GM19023 (cell line): ENCODE measurements at regions not wholly inside any gene's neighbourhood (a gene's known extent, or its start where the extent isn't known, plus 50 kb on each side); places are given as distances from the start of the nearest gene placed in this dataset.

ENCODE experiments used
- ATAC-seq: cut with Tn5 transposase; IDR thresholded peaks from one replicate; pipeline ENCODE4 v1.9.1; 2021; ENCODE audit warnings: mild to moderate bottlenecking, moderate library complexity; ENCODE audit not compliant: unreplicated experiment

DNA sequence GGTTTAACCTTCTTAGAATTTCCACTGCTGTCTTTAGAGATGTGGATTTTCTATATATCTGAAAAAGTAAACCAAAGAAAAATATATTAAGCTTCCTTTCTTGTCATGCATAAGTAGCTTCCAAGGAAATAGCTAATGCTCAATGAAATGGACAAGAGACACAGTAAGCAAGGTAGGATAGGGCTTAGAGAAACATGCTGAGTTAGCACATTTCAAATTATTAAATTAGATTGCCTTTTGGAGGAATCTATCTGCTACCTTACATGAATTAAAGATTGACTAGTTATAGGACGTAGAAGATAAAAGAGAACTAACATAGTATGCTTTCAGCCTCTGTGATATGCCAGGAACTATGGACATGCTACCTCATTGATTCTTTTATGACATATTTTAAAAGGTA, 824.6 kb downstream of the TUSC7 start:
- ATAC-seq = no peak

DNA sequence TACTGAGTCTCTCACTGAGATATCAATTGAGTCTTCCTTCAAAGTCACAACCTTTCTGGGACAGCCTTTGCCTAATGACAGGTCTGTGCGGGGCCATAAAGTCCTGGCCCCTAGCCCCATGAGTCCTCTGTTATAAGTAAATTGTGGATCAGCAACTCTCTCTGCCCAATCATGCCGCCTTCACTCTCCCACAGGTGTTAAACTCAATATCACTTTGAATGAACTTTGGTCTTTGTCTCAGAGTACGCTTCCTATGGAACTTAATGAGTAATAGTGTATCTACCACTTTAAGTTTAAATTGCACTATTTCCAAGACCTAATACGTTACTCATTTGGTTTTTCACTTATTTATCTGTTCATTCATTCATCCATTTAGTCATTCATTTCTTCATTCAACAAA, 826.4 kb downstream of the TUSC7 start:
- ATAC-seq = no peak

GRCh38 chr3:117537949-117538348, 828.4 kb downstream of the TUSC7 start:
- no peak for ATAC-seq

DNA sequence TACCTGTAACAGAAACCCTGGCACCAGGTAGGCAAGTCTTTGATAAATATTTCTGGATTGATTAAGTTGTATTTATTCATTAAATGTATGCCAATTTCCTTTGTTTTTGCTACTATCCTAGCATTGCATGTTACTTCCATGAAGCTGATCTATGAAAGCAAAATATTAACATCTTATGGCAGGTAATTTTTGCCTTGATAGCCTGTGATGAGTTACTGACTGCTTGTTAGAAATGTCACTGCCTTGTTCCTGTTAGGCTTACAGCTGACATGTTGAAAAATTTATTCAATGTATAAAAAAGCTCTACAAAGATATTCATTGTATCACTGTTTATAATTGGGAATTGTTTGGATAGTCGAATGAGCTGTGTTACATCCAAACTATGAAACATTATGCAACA, 830.1 kb downstream of the TUSC7 start:
- ATAC-seq = no peak

DNA sequence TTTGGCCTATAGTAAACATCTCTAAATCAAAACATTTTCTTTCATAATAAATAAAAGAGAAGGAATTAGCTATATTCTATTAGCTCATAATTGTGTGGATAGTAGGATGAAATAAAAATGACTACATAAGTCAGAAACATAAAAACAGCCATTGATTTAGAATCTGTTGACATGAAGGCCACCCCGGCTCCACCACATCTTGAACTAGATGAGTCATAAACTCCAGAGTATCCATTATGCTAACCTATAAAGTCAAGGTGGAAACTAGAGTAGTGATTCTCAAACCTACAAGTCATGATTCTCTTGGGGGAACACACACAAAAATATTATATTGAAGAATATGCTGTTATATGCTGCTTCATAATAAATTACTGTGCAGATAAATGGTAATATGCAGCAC, 831.0 kb downstream of the TUSC7 start:
- no peak for ATAC-seq

- no peak for ATAC-seq
These were observed 832.1 kb downstream of the TUSC7 start for GRCh38 chr3:117541721-117542120.

DNA sequence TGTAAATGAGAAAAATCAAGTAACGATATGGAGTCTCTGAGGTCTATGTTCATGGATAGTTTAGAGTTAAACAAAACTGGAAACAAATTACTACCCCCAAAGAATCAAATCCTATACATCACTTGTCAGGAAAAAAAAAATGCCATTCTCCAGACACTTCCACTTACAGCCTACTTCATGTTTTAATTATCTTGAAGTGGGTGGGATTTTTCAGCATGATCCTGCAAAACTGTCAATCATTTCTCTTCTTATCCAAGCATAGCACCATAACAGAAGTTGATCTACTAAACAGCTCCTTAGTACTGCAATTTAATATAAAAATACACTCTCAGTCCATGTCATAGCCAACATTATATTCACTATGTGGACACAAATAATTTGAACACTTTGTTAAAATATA, 833.9 kb downstream of the TUSC7 start:
- ATAC-seq = no peak

DNA sequence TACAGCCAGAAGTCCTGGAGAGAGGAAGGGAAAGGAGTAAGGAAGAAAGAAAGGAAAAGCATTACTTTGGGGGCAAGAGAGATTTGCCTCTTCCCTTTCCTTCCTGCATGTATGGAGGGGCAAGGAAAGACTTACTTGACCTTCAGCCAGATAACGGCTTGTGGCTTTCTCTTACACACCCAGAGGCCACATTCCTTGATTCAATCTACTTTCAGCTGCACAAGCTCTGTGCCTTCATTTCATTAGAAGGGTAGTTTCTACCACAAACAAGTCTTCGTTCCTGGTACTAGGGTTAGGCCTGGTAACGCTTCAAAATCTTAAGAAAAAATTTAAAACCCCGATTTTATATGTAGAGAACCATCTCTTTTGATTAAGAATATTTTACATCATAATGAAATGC, 835.9 kb downstream of the TUSC7 start:
- no peak for ATAC-seq

DNA sequence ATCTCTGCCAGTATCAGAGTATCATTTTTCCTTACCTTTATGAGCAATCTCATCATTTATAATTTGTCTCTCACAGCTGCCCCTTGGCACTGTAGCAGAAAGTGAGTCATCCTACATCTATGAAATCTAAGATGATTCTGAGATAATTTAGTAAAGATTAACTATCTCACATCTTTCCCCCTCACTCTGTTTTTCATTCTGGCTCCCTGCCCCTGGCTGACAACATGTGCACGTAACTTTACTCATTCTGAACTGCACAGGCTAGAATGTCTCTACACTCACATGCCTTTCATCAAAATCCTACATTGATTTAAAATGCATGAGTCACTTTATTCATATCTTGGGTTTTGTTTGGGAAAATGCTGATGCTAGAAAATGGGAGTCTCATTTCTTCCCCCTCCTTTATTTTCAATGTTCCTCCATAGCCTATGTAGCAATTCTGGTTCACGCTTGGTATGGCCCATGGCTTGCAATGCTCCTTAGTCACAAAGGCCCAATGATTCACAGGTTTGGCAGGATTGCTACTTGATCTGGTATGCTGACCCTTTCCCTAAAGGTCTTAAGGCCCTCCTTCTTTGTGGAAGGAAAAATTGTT, 838.5 kb downstream of the TUSC7 start:
- ATAC-seq = no peak

DNA sequence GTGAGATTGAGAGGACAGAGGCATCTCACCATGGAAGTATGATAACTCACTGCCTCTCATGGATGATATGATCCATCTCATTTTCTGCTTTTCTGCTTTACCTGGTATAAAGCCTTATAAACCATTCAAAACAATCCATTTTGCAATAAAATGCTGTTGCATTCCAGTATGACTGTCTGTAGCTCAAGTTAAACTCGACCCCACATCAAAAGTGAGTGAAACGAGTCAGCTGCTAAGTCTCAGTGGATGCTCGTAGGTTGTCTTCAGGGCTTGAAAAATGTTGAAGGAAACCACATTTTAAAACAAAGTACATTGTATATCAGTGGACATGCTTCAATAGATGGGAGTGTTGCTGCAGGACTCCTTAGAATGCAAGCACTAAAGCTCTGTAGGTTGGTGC, 839.0 kb downstream of the TUSC7 start:
- no peak for ATAC-seq

DNA sequence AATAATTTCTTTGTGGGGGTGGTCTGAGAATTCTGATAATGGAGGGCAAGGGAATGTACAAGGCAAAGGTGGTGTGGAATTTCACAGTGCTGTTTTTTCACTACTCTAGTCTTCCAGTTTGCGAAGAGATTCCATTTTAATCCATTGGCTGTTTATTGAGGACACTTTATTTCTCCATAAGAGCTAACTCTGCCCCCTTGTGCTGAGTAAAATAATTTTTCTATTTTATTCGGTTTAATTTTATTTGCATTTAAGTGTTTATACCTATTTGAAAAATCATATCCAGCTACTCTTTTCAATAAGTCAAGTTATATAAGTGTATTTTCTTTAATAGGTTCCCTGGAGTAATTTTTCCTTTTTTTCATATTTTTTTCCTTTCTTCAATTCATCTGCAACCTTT, 840.1 kb downstream of the TUSC7 start:
- ATAC-seq = no peak

DNA sequence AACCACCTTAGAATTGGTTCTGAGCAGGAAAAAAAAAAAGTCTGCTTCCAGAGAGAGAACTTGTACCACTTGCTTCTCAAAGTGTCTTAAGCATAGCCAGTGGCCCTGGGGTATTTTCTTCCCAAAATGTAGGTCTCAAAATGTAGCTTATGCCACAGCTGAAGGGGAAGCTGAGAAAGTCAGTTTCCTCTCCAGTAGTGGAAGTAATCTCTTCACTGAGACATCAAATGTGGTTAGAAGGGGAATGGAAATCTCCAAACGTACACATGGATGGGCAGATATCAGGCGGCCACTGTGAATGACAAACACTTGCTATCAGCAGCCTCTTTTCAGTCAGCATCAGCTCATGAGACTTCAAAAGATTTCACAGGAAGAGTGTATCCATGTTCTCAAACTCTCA, 841.2 kb downstream of the TUSC7 start:
- ATAC-seq = no peak

GRCh38 chr3:117553461-117553860, 843.9 kb downstream of the TUSC7 start:
- ATAC-seq = peak; percentile 87

- no peak for ATAC-seq
These were observed 847.2 kb downstream of the TUSC7 start for GRCh38 chr3:117556646-117557407.

GRCh38 chr3:117557464-117558090, 848.0 kb downstream of the TUSC7 start:
- ATAC-seq = no peak

DNA sequence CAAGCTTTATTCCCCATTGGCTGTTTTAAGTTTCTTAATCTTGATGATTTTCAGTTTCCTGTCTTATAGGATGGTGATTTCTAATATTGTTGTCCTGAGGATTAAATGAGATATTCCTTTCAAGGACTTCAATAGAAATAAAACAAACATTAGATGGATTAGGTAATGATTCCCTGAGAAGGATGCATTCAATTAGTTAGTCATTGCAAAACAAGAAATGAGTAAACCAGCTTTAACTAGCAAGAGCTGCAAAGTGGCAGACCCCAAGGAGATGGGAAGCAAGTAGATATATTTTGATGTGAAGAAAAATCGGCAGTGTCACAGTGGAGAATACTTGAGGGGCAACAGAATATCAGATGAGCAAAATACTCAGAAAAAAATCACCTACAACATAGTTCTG, 849.1 kb downstream of the TUSC7 start:
- no peak for ATAC-seq

DNA sequence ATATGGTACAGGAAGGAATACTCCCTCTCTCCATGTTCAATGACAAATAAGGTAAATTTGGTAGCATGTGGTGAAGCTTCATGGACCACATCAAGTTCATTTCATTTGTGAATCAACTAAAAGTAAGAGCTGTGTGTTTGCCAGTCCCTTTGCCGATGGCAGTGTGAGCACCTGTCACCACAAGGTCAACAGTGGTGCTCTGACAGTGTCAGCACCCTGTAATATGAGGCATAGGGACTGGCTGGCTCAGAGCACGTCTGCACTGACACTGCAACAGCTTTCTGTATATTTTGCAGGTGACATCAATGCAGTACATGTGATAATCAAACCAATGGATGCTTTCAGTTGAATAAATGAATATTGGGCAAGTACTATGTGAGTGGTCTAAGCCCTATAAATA, 852.4 kb downstream of the TUSC7 start:
- no peak for ATAC-seq

GRCh38 chr3:117563063-117563462, 853.5 kb downstream of the TUSC7 start:
- ATAC-seq = no peak

DNA sequence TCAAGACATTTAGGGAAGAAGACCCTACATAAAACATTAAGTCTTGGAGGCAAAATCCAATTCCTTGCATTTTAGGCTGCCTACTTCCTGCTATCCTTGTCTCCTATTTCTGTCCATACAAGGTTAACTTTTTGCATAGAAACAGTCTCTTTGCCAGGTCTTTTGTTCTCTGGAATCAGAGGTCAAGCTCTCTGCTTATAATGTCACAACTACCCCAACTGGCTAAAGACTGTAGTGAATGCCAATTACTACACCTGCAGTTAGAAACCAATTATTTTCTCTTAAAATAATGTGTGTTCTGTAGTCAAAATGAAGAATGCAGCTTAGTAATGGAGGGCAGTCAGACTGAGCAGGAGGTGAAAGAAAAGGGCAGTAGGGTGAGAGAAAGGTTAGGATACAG, 856.2 kb downstream of the TUSC7 start:
- no peak for ATAC-seq

GRCh38 chr3:117566926-117567325, 857.3 kb downstream of the TUSC7 start:
- ATAC-seq = no peak

GRCh38 chr3:117567382-117567781, 857.8 kb downstream of the TUSC7 start:
- no peak for ATAC-seq

DNA sequence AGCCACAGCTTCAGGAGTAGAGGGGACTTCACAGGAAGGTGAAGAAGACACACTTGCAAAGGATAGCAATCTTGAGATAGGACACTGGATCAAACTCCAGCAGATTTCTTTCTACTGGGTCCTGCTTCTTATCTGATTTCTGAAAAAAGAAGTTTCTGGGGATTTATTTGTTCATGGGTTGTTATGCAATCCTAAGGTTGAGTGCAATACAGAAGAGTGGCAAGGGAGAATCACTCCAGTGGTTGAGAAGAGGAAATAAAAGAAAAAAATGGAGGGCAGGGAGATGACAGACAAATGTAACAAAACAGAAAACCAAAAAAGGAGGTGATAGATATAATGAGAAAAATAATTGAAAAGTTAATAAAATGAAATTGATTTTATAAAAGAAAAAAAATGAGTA, 858.3 kb downstream of the TUSC7 start:
- no peak for ATAC-seq
